Right atrium auricular region (tissue), 2 donors: ENCODE measurements at regions not wholly inside any gene's neighbourhood (a gene's known extent, or its start where the extent isn't known, plus 50 kb on each side); places are given as distances from the start of the nearest gene placed in this dataset.

Source experiments
- DNase-seq: peaks from one replicate; pipeline ENCODE4 v3.0.0-alpha.2; 2019; ENCODE audit warnings: low spot score
- H3K27ac ChIP-seq, 2 donors: fragments of 200-600 bp; sonication (generic); 1 replicate in 1 of 2; 2 replicates in 1 of 2; pipeline ENCODE4 v1.5.1; 2016 to 2019
- H3K27me3 ChIP-seq, 2 donors: fragments of 200-600 bp; sonication (generic); one replicate each; pipeline versions ENCODE4 v1.5.1 to v1.6.0; 2017 to 2019
- H3K36me3 ChIP-seq: fragments of 200-600 bp; sonication (generic); one replicate; pipeline ENCODE4 v1.5.1; 2016
- H3K4me1 ChIP-seq, 2 donors: fragments of 200-600 bp; sonication (generic); one replicate each; pipeline versions ENCODE4 v1.5.1 to v1.6.0; 2017 to 2019
- H3K4me3 ChIP-seq, 2 donors: fragments of 200-600 bp; sonication (generic); 1 replicate in 1 of 2; 2 replicates in 1 of 2; pipeline ENCODE4 v1.5.1; 2017 to 2019; ENCODE audit warnings: mild to moderate bottlenecking in 1 of 2, moderate library complexity in 1 of 2
- H3K9me3 ChIP-seq, 2 donors: fragments of 200-600 bp; sonication (generic); one replicate each; pipeline ENCODE4 v1.5.1; 2019
- CTCF ChIP-seq, 2 donors: fragments of 200-600 bp; sonication (generic); IDR thresholded peaks; one replicate each; pipeline ENCODE4 v1.5.1; 2019; ENCODE audit warnings: antibody characterized with exemption in 2 of 2

DNA sequence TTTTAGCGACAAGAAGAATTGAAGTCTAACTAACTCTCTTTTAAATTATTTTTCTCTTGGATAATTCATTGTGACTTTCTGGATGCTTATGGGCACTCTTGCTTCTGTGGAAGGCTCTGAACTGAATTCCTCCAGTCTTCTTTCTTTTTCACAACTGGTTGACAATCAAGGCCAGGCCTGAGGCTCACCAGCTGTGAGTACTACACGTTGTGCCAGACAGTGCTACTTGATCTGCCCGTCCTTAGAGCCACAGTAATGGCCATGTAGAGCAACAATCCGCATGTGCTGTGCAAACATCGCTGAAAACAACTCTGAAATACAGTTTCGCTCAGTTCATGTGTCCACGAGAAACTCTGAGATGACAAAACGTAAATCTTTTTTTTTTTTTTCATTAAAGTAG is 1336.3 kb upstream of the AGA start:
- H3K4me3 ChIP-seq = no peak overlapping the region
- H3K4me1 ChIP-seq = no peaks in the 10 kb centered on the region
- H3K27ac ChIP-seq = no peak overlapping the region
- no peaks in the 10 kb centered on the region for H3K36me3 ChIP-seq
- no peaks in the 10 kb centered on the region for H3K9me3 ChIP-seq
- no peaks in the 10 kb centered on the region for H3K27me3 ChIP-seq
- no peak for DNase-seq
- TF ChIP-seq CTCF (IDR thresholded peaks at IDR 0.05) = no peak

GRCh38 chr4:178781779-178782178 is 1339.5 kb upstream of the AGA start:
- no peaks in the 10 kb centered on the region for H3K27me3 ChIP-seq
- H3K9me3 ChIP-seq = no peaks in the 10 kb centered on the region
- H3K27ac ChIP-seq = no peak overlapping the region
- no peak for DNase-seq
- H3K4me3 ChIP-seq = no peak overlapping the region
- H3K4me1 ChIP-seq = no peaks in the 10 kb centered on the region
- H3K36me3 ChIP-seq = no peaks in the 10 kb centered on the region
- TF ChIP-seq CTCF (IDR thresholded peaks at IDR 0.05) = no peak

- H3K27me3 ChIP-seq = no peaks in the 10 kb centered on the region
- no peak for TF ChIP-seq CTCF (IDR thresholded peaks at IDR 0.05)
- H3K4me3 ChIP-seq = no peak overlapping the region
- no peaks in the 10 kb centered on the region for H3K36me3 ChIP-seq
- H3K27ac ChIP-seq = no peak overlapping the region
- H3K9me3 ChIP-seq = no peaks in the 10 kb centered on the region
- DNase-seq = no peak
- H3K4me1 ChIP-seq = no peaks in the 10 kb centered on the region
These were observed 1342.3 kb upstream of the AGA start for GRCh38 chr4:178784491-178784890.

GRCh38 chr4:178789279-178789678 is 1347.0 kb upstream of the AGA start:
- Histone ChIP-seq H3K4me1 (no peaks in the 10 kb centered on the region), H3K27me3 (no peaks in the 10 kb centered on the region), H3K9me3 (no peaks in the 10 kb centered on the region), H3K36me3 (no peaks in the 10 kb centered on the region), H3K27ac (no peak overlapping the region), H3K4me3 (no peak overlapping the region)
- no peak for DNase-seq
- no peak for TF ChIP-seq CTCF (IDR thresholded peaks at IDR 0.05)

DNA sequence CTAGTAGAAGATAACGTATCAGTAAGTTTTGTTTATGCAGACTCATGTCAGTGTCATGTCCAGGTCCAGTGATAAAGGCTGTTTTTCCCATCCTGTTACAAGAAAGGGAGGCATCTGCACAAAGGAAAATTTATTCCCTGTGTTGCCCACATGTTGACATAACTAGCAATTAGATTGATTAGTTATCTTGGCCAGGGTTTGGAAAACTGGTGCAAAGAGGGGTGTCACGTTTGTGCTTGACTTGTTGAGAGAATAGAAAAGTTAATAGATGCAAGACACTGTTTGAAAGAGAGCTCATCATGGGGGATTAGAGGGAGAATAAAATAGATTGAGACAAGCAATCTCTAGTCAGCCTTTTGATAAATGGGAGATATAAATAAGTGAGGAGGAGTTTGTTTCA is 1357.0 kb upstream of the AGA start:
- no peaks in the 10 kb centered on the region for H3K27me3 ChIP-seq
- no peak for TF ChIP-seq CTCF (IDR thresholded peaks at IDR 0.05)
- DNase-seq = no peak
- no peak overlapping the region for H3K4me3 ChIP-seq
- peaks cover 0 to 5% of the 10 kb centered on the region in 2 donors for H3K9me3 ChIP-seq
- no peaks in the 10 kb centered on the region for H3K4me1 ChIP-seq
- H3K36me3 ChIP-seq = no peaks in the 10 kb centered on the region
- H3K27ac ChIP-seq = no peak overlapping the region

DNA sequence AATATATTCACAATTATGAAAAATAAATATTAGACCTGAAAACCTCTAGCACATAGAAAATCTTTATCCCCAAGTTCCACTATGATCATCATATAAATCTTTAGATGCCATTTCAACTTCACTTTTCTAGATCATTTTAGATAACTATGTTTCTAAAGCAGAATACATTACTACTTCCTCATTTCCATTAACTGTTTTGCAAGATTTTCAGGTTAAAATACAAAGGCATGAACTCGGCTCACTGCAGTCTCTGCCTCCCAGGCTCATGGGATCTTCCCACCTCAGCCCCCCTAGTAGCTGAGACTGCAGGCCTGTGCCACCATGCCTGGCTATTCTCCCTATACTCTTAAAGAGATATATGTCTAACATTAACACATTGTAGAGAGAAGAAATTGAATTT is 1365.9 kb upstream of the AGA start:
- Histone ChIP-seq H3K27ac (no peak overlapping the region), H3K9me3 (no peaks in the 10 kb centered on the region), H3K4me1 (no peaks in the 10 kb centered on the region), H3K4me3 (no peak overlapping the region), H3K36me3 (no peaks in the 10 kb centered on the region), H3K27me3 (no peaks in the 10 kb centered on the region)
- no peak for TF ChIP-seq CTCF (IDR thresholded peaks at IDR 0.05)
- DNase-seq = no peak
